ENCODE measurements at regions not wholly inside any gene's neighbourhood (a gene's known extent, or its start where the extent isn't known, plus 50 kb on each side); places are given as distances from the start of the nearest gene placed in this dataset.

DNA sequence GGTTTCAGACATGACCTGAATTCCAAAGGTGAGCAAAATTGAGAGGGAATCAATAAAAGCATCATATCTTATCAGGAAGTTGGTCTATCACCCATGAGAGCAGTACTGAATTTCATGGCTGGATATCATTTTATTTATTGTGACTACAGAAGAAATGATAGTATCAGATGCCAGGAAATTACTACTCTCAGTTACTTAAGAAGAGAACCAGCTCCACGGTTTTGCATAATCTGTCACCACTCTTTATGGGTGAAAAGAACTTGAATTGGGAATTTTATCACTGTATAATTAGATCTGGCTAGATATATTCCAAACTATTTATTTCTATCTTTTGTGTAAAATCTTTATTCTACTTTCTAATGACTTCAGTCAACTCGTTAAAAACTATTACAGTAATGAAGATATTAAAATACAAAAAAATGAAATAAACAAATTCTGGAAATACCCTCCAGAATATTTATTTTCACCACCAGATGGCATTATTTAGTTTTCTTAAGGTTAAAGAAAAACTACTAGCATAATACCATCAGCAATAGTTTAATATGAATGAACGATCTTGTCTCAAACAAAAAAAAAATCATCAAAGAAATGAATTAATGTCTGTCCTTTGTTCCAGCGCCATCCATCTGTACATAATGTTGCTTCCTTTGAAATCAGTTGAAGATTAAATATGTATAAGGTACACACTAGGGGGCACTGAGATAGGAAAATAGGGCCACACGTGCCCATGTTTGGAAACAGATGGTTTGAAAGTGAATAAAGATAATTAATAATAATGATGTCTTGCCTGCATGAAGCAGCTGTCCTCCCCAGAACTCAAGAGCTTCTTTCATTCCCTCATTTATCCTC, 84.7 kb upstream of the SLCO6A1 start:
- TF ChIP-seq POLR2AphosphoS5 (IDR thresholded peaks at IDR 0.05; ENCODE audit: insufficient read depth in 1 of 2, low read depth in 1 of 2) (no peak), POLR2A (IDR thresholded peaks at IDR 0.05) (no peak)
